ENCODE measurements at regions not wholly inside any gene's neighbourhood (a gene's known extent, or its start where the extent isn't known, plus 50 kb on each side); places are given as distances from the start of the nearest gene placed in this dataset.
"Not testable (repeated sequence)": the region's sequence is repeated elsewhere in the genome, so short reads cannot be mapped to it uniquely, and the experiment has no call there.

DNA sequence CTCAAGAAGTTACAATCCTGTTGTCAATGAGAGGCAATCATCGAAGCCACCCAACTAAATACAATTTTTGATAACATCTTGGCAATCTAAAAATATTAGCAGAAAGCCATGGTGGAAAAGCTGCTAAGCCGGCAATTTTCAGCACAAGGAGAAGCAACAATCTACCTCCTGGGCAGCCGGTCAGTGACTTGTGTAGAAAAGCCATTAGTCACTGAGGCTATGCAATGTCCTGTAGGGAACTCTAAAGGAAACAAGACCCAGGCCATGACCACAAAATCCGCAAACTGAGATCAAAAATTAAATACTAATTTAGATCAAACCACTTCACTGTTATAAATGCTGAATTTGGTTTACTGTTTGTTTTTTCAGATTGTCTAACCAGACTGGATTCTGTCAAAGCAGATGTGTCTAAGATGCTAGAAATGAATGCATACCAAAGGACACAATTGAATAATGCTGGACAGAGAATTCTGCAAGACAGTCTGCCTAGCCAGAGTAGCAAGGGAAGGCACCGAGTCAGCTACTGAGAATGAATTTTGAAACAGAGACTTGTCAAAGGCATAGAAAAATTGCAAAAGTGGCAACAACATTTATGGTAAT is 384.8 kb downstream of the PRELID2 start:
- DNase-seq (ENCODE audit: low read depth), result no peak

DNA sequence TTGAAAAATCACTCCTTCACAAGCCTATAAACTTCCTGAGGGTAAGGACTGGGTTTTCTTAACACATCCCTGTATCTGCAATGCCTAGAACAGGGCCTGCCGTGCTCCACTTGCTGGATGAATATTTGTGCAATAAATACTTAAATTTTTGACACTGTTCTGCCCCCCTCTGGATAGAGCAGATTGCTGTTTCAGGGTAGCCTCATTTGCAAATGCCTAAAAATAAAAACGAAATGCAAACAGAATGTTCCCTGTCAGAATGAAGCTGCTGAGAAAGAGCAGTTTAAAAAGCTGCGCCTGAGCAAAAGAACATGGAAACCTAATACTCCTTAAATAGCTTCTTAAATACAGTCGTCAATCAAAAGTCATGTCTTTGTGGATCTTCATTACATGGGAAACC is 385.3 kb downstream of the PRELID2 start:
- DNase-seq (ENCODE audit: low read depth), result no peak

DNA sequence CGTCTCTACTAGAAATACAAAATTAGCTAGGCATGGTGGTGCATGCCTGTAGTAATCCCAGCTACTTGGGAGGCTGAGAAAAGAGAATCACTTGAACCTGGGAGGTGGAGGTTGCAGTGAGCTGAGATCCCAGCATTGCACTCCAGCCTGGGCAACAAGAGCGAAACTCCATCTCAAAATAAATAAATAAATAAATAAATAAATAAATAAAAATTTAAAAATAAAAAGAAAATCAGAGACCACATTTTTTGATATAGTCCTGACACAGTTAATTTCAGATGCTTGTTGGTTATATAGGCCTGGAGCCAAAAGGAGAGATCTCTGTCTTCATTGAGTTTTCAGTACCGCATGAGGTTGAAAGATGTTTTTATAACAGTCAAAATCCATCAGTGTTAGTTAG is 388.3 kb downstream of the PRELID2 start:
- not testable (repeated sequence) for DNase-seq (ENCODE audit: low read depth)

DNA sequence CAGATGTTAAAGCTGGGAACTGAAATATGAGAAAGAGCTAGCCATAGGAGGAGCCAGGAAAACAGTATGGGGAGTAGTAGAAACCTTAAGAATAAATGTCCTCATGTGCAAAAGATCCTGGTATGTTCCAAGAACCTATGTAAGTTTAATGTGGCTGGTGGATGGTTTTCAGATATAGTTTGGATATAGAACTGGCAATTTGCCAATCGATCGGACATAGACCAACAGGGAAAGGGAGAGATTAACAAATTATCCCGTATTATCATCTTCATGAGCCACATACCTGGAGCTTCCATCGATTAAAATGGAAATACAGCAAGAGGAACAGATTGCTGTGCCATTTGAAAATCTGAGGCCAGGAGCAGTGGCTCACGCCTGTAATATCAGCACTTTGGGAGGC is 388.7 kb downstream of the PRELID2 start:
- no peak for DNase-seq (ENCODE audit: low read depth)

DNA sequence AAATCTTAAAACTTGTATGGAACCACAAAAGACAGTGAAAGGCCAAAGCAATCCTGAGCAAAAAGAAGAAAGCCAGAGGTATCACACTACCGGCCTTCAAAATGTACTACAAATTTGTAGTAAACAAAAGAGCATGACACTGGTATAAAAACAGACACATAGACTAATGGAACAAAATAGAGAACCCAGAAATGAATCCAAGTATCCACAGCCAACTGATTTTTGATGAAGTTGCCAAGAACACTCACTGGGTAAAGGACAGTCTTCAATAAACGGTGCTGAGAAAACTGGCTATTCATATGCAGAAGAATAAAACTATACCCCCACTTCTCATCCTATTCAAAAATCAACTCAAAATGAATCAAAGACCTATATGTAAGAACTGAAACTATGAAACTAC is 390.1 kb downstream of the PRELID2 start:
- no peak for DNase-seq (ENCODE audit: low read depth)

DNA sequence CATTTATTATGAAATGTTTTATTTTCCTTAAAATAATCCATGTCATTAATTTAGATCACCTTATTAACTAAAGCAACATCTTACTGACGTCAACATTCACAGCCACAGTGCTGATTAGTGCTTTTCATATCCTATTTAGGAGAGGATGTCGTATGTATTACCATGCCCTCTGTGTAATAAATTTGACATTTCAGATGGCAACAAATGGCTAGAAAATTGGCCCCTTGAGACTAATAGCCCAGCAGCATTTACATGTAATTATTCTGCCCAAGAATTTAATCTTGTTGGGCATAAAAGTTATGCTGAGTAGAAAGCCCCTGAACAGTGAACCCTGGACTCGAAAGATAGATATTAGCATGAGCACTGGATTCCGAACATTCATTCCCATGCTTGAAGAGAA is 391.2 kb downstream of the PRELID2 start:
- DNase-seq (ENCODE audit: low read depth), result no peak

DNA sequence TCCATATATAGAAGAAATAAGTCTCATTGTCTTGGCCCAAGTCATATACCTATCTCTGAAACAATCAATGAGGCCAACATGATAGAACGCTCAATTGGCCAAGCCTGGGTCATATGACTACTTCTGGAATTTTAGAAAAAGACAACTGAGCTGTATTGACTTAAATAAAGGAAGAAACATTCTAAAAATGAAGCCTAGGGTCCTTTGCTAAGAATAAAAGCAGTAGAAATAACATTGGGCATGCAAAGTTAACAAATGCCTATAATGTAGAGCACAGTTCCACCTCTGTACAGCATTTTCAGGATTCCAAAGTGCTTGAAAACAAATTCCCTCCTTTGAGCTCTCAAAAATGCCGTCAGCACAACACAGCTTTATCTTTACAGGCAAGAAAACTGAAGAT is 391.8 kb downstream of the PRELID2 start:
- DNase-seq (ENCODE audit: low read depth), result no peak

DNA sequence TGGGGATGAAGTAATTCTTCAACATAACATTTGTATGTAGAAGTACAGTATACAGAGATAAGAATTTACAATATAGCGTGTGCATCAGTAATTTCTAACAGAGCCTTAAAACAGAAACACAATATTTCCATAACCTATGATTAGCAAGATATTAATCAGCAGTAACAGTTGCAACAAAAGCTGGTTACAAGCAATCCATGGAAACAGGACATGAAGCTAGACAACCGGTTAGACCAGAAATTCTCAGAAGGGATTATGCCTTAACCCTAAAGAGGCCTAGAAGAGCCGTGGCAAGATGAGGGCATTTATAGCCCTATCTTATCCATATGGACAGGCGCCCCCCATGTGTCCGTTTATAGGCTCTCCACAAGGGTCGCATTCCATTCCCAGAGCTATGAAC is 392.5 kb downstream of the PRELID2 start:
- not testable (repeated sequence) for DNase-seq (ENCODE audit: low read depth)

DNA sequence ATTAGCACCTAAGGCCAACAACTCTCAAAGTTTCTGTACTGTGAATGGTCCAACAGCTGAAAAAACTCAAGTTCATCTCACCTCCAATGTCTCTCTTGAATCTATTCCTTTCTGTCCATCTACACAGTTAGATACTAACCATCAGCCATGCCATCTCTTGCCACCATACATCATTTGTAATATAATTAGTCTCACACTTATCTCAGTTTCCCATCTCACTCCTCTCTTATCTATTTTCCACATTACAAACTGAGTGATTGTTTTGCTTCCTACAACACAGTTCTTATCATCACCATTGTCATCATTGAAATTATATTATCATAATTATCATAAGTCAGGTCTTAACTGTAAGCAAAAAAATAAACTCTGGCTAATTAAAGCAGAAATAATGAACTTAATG is 393.9 kb downstream of the PRELID2 start:
- no peak for DNase-seq (ENCODE audit: low read depth)

DNA sequence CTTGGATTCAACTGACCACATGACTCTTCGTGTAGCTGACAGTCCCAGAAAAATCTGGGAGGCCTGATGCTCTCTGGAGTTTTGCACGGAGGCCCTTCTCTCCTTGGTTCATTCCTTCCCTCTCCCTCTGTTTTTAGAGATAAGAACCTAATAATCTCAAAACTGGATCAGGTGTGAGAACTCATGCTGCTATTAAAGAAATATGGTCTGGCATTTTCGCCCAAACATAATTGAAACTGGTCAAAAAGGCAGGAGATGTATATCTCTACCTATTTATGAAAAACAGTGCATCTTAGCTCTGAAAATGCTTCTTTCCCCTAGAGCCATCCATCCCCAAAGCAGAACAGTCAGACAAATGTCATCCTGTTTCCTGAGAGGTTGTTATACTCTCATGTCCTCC is 397.5 kb downstream of the PRELID2 start:
- no peak for DNase-seq (ENCODE audit: low read depth)

DNA sequence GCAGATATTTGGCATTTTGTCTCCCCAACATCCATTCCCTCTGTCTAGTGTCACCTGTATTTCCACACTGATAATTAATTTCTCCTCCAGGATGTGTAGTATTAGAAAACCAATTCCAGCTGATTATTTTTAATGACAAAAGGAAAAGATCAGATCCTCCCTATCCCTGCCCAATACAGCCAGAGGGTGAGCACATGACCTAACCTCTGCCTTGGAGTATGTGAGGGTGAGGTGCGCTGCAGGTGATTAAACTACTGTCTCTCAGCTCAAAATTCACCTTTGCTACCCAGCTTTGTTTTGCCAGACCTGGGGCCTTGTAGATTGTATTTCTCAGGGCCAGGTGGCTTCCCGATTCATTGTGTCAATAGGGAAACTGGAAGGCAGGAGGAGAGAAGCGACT is 402.1 kb downstream of the PRELID2 start:
- DNase-seq (ENCODE audit: low read depth), result no peak

DNA sequence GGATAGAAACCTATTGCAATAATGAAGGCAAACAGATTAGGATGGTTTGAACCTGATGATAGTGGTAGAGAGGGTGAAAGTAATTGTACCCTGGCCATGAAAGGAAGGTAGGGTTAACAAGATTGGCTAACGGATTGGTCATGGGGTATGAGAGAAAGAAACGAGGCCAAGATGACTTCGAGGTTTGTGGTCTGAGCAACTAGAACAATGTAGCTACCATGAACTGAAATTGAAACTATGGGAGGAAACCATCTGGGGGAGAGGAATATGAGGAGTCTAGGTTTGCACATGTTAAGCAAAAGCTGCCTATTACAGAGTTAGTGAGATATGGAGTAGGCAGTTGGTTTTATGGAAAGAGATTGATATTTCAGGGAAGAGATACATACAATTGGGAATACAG is 406.0 kb downstream of the PRELID2 start:
- no peak for DNase-seq (ENCODE audit: low read depth)

DNA sequence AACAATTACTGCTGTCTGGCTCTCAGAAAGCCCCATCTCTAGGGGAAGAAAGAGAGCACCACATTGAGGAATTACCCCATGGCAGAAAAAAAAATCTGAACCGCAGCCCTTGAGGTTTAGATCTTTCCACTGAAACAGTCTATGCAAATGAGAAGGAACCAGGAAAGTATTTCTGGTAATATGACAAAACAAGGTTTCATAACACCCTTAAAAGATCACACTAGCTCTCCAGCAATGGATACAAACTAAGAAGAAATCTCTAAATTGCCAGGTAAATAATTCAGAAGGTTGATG is 427.1 kb downstream of the PRELID2 start:
- DNase-seq (ENCODE audit: low read depth), result no peak

DNA sequence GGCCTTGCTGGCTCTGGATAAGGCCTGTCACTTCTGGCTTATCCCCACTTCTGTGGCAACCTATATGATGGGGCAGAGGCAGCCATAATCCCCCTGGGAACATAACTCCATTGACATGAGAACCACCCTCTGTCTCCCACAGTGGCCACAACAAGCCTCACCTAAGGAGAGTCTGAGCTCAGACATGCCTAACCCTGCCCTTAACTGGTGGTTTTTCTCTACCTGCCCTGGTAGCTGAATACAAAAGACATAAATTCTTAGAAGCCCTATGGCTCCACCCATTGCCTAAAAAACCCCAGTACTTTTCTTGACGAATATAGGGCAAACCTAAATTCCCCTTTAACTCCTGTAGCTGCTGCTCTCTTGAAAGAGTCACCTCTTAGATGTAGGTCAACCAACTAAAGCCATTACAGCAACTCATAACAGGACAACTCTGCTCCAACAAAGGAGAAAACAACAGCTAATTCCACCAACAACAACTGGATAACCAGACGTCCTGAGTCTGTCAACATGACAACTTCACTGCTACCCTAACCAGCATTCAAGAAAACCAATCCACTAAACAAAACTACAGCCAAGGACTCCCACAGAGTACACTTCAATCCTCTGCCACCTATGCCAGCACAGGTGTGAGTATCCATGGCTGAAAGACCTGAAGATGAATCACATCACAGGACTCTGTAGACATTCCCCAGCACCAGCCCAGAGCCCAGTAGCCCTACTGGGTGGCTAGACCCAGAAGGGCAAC is 427.7 kb downstream of the PRELID2 start:
- no peak for DNase-seq (ENCODE audit: low read depth)

DNA sequence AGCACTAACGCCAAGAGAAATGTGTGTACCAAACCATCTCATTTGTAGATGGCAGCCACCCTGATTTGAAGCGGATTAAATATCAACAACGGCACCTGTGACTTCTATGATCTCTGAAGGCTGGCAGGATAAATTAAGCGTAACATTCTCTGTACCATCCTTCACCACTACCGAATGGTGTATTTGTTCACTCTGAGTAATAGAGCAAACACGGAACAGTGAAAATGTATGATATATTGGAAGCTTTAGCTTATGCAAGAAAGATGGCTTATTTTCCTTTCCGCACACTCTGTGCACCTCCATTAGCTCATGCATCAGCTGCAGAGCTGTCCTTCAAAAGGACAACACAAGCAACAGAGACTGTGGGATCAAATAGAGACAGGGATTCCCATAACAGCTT is 431.1 kb downstream of the PRELID2 start:
- no peak for DNase-seq (ENCODE audit: low read depth)

DNA sequence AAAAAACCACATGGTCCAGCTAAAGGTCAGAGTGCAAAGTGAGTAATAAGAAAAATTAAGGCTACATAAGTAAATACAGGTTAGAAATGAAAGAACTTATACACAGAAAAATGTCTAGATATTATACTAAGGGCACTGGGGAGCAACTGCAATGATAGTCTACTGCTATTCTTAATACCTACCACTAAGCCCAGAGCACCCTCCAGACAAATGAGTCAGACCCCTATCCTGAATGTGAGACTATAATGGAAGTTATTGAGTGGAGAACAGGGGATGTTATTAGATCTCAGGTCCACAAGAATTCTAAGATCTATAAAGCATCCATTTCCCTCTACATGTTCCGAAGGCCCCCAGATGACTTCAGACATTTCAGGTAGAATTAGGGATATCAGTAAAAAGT is 438.3 kb downstream of the PRELID2 start:
- DNase-seq (ENCODE audit: low read depth), result no peak

DNA sequence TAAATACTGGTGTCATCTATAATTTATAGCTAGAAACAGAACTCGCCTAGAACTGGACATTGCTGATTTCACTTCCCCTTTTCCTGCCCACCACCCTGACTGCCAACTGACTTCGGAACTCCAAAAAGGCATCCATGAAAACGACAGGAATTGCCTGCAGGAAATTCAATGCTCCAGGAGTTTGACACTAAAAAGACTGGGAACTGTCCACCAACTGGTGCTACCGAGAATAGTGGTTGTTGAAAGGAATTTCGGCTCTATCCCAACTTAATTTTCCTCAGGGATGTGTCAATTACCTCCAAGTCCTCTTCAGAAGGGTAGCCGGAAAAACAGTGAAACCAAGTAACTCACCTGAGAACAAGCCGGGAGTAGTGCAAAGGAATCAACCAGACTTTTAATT is 440.0 kb downstream of the PRELID2 start:
- not testable (repeated sequence) for DNase-seq (ENCODE audit: low read depth)

DNA sequence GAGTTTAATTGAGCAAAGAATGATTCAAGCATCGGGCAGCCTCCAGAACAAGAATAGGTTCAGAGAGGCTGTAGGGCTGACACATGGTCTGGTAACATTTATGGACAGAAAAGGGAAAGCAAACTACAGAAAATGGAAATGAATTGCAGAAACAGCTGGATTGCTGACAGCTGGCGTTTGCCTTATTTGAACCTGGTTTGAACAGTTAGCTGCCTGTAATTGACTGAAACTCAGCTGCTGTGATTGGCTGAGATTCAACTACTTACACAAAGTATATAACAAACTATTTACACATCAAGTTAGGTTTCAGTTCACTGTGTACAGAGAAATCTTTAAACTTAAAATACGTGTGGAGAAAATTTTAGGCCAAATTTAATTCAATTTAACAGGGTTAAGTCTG is 441.7 kb downstream of the PRELID2 start:
- DNase-seq (ENCODE audit: low read depth), result no peak

DNA sequence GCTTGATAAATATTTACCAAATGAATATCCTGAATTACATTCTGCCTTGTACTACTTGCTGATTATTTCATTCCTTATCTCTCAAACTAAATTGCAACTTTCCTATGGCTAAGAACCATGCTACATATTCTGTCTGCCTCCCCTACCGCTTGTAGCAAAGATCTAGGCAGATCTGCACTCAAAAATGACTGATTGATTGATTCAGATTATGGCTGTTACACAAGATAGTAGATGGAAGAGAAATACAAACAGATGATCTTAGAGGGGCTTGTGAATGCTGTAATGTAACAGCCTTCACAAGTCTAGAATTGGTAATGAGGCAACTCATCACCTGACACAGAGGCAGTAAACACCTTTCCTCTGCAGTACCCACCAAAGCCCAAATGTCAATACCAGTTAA is 446.1 kb downstream of the PRELID2 start:
- DNase-seq (ENCODE audit: low read depth), result no peak

DNA sequence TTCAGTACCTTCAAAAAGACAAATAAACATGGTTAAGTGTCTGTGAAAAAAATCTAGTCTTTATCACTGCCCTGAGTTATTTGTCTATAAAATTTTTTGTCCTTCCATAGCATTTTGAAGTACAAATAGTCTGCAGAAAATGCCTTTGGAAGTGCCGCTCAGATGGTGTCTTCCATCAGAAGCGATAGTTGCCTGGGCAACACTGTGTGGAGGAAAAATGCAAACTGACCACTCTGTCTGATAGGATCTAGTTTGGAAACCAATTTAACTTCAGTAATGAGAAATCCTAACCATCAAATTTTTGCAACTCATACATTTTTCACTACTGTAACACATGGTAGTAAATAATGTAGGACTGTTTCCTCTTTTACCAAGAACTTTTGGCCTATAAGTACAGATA is 449.9 kb downstream of the PRELID2 start:
- DNase-seq (ENCODE audit: low read depth), result no peak

DNA sequence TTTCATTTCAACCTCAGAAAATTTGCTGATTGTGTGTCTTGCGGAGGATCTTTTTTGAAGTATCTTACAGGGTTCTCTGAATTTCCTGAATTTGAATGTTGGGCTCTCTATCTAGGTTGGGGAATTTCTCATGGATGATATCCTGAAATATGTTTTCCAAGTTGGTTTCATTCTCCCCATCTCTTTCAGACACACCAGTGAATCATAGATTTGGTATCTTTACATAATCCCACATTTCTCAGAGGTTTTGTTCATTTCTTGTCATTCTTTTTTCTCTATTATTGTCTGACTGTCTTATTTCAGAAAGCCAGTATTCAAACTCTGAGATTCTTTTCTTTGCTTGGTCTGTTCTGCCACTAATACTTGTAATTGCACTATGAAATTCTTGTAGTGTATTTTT is 456.9 kb downstream of the PRELID2 start:
- no peak for DNase-seq (ENCODE audit: low read depth)

DNA sequence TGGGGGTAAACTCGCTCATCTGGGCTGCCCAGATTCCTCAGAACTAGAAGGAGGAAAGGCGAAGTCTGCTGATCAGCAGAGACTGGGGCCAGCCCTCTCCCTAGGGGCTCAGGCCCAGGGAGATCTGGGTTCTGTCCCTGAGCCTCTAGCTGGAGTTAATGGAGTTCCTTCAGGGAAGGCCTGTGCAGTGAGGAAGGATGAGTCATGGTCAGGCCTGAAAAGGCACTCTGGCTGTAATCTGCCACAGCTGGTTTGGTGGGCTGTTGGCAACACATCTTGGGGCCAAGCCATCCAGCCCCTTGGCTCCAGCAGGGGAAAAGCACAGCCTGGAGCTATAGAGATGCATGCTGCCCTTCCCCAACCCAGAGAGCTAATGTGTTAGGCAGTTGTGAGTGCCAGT is 459.6 kb downstream of the PRELID2 start:
- no peak for DNase-seq (ENCODE audit: low read depth)

DNA sequence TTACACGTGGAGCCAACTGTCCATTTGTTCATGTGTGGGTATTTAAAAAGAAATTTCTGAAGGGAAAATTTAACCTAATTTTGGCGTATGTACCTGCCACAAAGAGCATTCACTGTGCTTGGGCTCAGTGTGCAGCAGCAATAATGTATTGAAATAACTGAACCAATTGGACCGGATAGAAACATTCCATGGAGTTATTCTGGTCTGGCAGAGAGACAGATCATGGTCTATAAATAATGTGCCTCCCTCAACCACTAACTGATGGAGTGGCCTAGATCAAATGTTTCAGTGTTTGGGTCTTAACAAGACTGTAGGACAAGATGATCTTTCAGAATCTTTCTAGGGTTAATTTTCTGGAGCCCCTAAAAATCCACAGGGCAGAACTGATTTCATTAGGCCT is 469.7 kb downstream of the PRELID2 start:
- no peak for DNase-seq (ENCODE audit: low read depth)

DNA sequence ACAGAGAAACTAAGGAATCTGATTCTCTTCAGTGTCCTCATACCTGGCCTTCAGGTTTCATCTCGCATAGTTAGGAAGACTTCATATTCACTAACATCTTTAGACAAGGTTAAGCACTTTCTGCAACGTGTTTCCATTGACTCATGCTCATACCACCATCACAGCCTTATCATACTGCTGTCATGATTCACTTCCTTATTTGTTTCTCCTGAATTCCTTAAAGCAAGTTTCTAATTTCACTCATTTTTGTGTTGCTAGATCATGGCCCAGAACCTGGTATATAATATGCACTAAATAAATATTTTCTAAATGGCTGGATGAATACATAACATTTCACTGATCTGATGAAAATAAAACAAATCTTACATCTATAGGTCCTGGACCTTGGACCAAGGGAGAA is 472.9 kb downstream of the PRELID2 start:
- DNase-seq (ENCODE audit: low read depth), result peak; percentile 92
